ENCODE measurements at regions not wholly inside any gene's neighbourhood (a gene's known extent, or its start where the extent isn't known, plus 50 kb on each side); places are given as distances from the start of the nearest gene placed in this dataset.

GRCh38 chr9:73996844-73997243 lies 500.3 kb upstream of the RORB start:
- Histone ChIP-seq H3K9me2 (ENCODE audit: low read depth, low read length) (no peaks in the 10 kb centered on the region), H3F3A (ENCODE audit: insufficient read depth, low read length) (no peaks in the 10 kb centered on the region), H3K4me1 (ENCODE audit: insufficient read depth, low read length, severe bottlenecking) (no peaks in the 10 kb centered on the region), H3K9me3 (ENCODE audit: low read length) (no peaks in the 10 kb centered on the region), H2AFZ (ENCODE audit: low read length) (no peak overlapping the region), H3K27me3 (ENCODE audit: insufficient read depth, low read length) (no peaks in the 10 kb centered on the region), H3K27ac (ENCODE audit: low read depth, low read length, poor library complexity, severe bottlenecking) (no peak overlapping the region), H3K9ac (ENCODE audit: low read length) (no peak overlapping the region), H3K36me3 (ENCODE audit: insufficient read depth, low read length) (no peaks in the 10 kb centered on the region), H3K4me2 (ENCODE audit: low read length) (no peak overlapping the region), H4K20me1 (ENCODE audit: insufficient read depth, low read length) (no peaks in the 10 kb centered on the region), H3K79me2 (ENCODE audit: insufficient read depth, low read length) (no peaks in the 10 kb centered on the region), H3K4me3 (ENCODE audit: low read depth, low read length, poor library complexity, severe bottlenecking) (no peak overlapping the region)
- TF ChIP-seq EZH2 (IDR thresholded peaks at IDR 0.05; ENCODE audit: borderline replicate concordance, low read length): no peak
- TF ChIP-seq, protein P1, sequence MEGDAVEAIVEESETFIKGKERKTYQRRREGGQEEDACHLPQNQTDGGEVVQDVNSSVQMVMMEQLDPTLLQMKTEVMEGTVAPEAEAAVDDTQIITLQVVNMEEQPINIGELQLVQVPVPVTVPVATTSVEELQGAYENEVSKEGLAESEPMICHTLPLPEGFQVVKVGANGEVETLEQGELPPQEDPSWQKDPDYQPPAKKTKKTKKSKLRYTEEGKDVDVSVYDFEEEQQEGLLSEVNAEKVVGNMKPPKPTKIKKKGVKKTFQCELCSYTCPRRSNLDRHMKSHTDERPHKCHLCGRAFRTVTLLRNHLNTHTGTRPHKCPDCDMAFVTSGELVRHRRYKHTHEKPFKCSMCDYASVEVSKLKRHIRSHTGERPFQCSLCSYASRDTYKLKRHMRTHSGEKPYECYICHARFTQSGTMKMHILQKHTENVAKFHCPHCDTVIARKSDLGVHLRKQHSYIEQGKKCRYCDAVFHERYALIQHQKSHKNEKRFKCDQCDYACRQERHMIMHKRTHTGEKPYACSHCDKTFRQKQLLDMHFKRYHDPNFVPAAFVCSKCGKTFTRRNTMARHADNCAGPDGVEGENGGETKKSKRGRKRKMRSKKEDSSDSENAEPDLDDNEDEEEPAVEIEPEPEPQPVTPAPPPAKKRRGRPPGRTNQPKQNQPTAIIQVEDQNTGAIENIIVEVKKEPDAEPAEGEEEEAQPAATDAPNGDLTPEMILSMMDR (IDR thresholded peaks at IDR 0.05; ENCODE audit: low read length): no peak

GRCh38 chr9:74001382-74001781 lies 495.8 kb upstream of the RORB start:
- H3K27ac ChIP-seq (ENCODE audit: low read depth, low read length, poor library complexity, severe bottlenecking): no peak overlapping the region
- no peaks in the 10 kb centered on the region for H3K36me3 ChIP-seq (ENCODE audit: insufficient read depth, low read length)
- no peaks in the 10 kb centered on the region for H3K9me2 ChIP-seq (ENCODE audit: low read depth, low read length)
- no peaks in the 10 kb centered on the region for H3K9me3 ChIP-seq (ENCODE audit: low read length)
- no peak overlapping the region for H3K9ac ChIP-seq (ENCODE audit: low read length)
- TF ChIP-seq, protein P1 (IDR thresholded peaks at IDR 0.05; ENCODE audit: low read length): no peak
- no peak for TF ChIP-seq EZH2 (IDR thresholded peaks at IDR 0.05; ENCODE audit: borderline replicate concordance, low read length)
- no peaks in the 10 kb centered on the region for H3K27me3 ChIP-seq (ENCODE audit: insufficient read depth, low read length)
- H3K4me1 ChIP-seq (ENCODE audit: insufficient read depth, low read length, severe bottlenecking): no peaks in the 10 kb centered on the region
- H2AFZ ChIP-seq (ENCODE audit: low read length): no peak overlapping the region
- H3K4me3 ChIP-seq (ENCODE audit: low read depth, low read length, poor library complexity, severe bottlenecking): no peak overlapping the region
- no peaks in the 10 kb centered on the region for H4K20me1 ChIP-seq (ENCODE audit: insufficient read depth, low read length)
- H3K4me2 ChIP-seq (ENCODE audit: low read length): no peak overlapping the region
- no peaks in the 10 kb centered on the region for H3K79me2 ChIP-seq (ENCODE audit: insufficient read depth, low read length)
- H3F3A ChIP-seq (ENCODE audit: insufficient read depth, low read length): no peaks in the 10 kb centered on the region

GRCh38 chr9:74006935-74007334 lies 490.2 kb upstream of the RORB start:
- Histone ChIP-seq H3K4me2 (ENCODE audit: low read length) (no peak overlapping the region), H3K36me3 (ENCODE audit: insufficient read depth, low read length) (no peaks in the 10 kb centered on the region), H3K9me3 (ENCODE audit: low read length) (no peaks in the 10 kb centered on the region), H4K20me1 (ENCODE audit: insufficient read depth, low read length) (no peaks in the 10 kb centered on the region), H3K9ac (ENCODE audit: low read length) (no peak overlapping the region), H3K79me2 (ENCODE audit: insufficient read depth, low read length) (no peaks in the 10 kb centered on the region), H3K27ac (ENCODE audit: low read depth, low read length, poor library complexity, severe bottlenecking) (no peak overlapping the region), H3K4me3 (ENCODE audit: low read depth, low read length, poor library complexity, severe bottlenecking) (no peak overlapping the region), H2AFZ (ENCODE audit: low read length) (no peak overlapping the region), H3K4me1 (ENCODE audit: insufficient read depth, low read length, severe bottlenecking) (no peaks in the 10 kb centered on the region), H3K9me2 (ENCODE audit: low read depth, low read length) (no peaks in the 10 kb centered on the region), H3F3A (ENCODE audit: insufficient read depth, low read length) (no peaks in the 10 kb centered on the region), H3K27me3 (ENCODE audit: insufficient read depth, low read length) (no peaks in the 10 kb centered on the region)
- TF ChIP-seq, protein P1 (IDR thresholded peaks at IDR 0.05; ENCODE audit: low read length): peak; percentile 47; the same call in 1 of the 2 replicates
- no peak for TF ChIP-seq EZH2 (IDR thresholded peaks at IDR 0.05; ENCODE audit: borderline replicate concordance, low read length)
